GM06990 (cell line): ENCODE measurements at regions not wholly inside any gene's neighbourhood (a gene's known extent, or its start where the extent isn't known, plus 50 kb on each side); places are given as distances from the start of the nearest gene placed in this dataset.

Experiments used
- DNase-seq: peaks from one replicate; pipeline ENCODE4 v3.0.0-alpha.2; 2011; ENCODE audit not compliant: insufficient read length; ENCODE audit errors: extremely low read depth
- H3K27me3 ChIP-seq: replicated peaks from 2 replicates; pipeline ENCODE4 v1.6.0; 2011; ENCODE audit warnings: low read length; ENCODE audit not compliant: control insufficient read depth, insufficient read depth
- H3K36me3 ChIP-seq: 2 replicates; pipeline ENCODE4 v1.5.1; 2011; ENCODE audit warnings: low read length; ENCODE audit not compliant: control insufficient read depth, insufficient read depth
- H3K4me3 ChIP-seq: replicated peaks from 2 replicates; pipeline ENCODE4 v1.5.1; 2011; ENCODE audit warnings: low read depth, mild to moderate bottlenecking, control low read depth, low read length
- TF ChIP-seq, protein P1 (sequence below): IDR thresholded peaks from 2 replicates; pipeline ENCODE4 v1.5.1; 2011; ENCODE audit warnings: low read length, control low read depth, mild to moderate bottlenecking, inconsistent platforms; ENCODE audit not compliant: insufficient read depth, poor library complexity, severe bottlenecking

DNA sequence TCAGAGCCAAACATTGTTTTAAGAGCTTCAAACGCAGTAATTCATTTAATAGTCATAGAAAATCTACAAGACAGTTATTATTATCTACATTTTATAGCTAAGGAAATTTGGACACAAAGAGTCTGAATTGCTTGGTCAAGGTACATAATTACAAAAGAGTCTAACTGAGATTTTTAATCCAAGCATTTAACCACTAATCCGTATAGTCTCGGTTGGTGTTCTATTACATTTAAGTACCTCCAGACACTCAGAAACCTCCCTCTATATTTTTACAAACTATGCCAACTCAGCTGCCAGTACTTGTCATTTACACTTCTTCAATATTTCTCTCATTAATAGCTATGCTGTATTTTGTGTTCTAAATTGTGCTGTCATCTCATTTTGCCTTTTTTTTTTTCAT lies 240.2 kb upstream of the PLSCR5 start:
- no peak for DNase-seq
- TF ChIP-seq, protein P1, sequence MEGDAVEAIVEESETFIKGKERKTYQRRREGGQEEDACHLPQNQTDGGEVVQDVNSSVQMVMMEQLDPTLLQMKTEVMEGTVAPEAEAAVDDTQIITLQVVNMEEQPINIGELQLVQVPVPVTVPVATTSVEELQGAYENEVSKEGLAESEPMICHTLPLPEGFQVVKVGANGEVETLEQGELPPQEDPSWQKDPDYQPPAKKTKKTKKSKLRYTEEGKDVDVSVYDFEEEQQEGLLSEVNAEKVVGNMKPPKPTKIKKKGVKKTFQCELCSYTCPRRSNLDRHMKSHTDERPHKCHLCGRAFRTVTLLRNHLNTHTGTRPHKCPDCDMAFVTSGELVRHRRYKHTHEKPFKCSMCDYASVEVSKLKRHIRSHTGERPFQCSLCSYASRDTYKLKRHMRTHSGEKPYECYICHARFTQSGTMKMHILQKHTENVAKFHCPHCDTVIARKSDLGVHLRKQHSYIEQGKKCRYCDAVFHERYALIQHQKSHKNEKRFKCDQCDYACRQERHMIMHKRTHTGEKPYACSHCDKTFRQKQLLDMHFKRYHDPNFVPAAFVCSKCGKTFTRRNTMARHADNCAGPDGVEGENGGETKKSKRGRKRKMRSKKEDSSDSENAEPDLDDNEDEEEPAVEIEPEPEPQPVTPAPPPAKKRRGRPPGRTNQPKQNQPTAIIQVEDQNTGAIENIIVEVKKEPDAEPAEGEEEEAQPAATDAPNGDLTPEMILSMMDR, result no peak
- Histone ChIP-seq H3K4me3 (no peak overlapping the region), H3K27me3 (no peaks in the 10 kb centered on the region), H3K36me3 (no peaks in the 10 kb centered on the region)

DNA sequence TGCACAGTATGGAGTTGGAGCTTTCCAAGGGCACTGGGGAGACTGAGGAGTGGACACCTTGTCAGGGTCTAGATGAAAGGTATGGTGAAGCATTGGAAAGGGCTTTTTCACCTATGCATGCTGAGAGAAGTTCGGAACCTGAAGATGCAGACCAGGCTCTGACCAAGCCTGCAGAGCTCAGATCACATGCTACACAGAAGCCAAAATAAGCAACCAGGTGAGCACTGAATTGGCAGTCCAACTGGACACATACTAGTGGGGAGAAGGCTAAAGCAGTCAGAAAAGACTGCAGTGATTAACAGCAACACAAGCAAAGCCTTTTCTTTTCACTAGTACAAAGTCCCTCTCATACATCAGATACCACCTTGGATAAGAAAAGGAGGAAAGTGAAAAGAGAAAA lies 238.3 kb upstream of the PLSCR5 start:
- DNase-seq, result no peak
- Histone ChIP-seq H3K4me3 (no peak overlapping the region), H3K27me3 (no peaks in the 10 kb centered on the region), H3K36me3 (no peaks in the 10 kb centered on the region)
- TF ChIP-seq, protein P1, result no peak

DNA sequence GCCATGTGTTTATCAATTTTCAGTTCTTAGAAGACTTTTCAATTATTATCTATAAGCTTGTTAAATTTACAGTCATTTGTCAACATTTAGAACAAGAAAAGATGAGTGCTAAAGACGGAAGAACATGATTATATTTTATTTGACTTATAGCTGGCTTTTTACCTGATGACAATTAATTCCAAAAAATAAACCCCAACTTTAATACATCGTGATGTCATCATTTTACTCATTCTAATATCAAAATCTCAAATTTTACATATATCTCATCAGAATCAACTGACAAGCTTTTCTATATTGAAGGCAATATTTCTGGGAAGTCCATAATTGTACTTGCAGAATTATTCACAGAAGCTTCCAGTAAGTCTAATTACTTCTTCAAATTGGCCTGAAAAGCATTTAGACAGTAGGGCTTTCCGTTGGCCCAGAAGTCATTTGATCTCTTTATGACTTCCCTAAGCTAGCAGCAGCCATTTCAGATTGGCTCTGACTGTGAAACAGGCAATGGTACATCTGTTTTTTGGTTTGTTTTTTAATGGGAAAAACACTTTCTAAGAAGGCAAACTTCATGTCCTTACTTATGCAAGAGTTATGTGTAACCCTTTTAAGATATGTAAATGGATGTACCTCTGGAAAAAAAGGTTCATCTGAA lies 234.7 kb upstream of the PLSCR5 start:
- Histone ChIP-seq H3K36me3 (no peaks in the 10 kb centered on the region), H3K27me3 (no peaks in the 10 kb centered on the region), H3K4me3 (no peak overlapping the region)
- TF ChIP-seq, protein P1, result no peak
- DNase-seq, result no peak

DNA sequence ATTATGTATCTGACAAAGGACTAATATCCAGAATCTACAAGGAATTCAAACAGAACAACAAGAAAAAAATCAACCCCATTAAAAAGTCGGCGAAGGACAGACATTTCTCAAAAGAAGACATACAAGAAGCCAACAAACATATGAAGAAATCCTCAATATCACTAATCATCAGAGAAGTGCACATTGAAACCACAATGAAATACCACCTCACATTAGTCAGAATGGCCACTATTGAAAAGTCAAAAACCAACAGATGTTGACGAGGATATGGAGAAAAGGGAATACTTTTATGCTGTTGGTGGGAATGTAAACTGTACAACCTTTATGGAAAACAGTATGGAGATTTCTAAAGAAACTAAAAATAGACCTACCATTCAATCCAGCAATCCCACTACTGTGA lies 233.1 kb upstream of the PLSCR5 start:
- H3K36me3 ChIP-seq, result no peaks in the 10 kb centered on the region
- H3K4me3 ChIP-seq, result no peak overlapping the region
- TF ChIP-seq, protein P1, result no peak
- no peak for DNase-seq
- H3K27me3 ChIP-seq, result no peaks in the 10 kb centered on the region

DNA sequence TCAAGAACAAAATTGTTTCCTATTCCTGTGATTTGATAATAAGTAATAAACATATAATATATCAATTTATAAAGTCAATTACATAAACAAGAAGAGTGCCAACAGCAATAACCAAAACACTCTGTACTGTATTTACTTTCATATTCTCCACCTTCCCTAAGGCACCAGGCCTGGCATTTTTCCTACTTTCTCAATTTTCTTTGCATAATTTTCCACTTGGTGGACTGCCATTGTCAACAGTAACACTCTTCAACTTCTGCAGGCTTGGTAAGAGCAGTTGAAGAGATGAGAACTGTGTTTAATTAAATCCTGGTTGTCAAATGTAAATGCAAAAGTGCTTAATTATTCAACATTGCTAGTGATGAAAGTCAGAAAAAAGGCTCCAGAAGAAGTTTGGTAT lies 229.8 kb upstream of the PLSCR5 start:
- TF ChIP-seq, protein P1, result no peak
- Histone ChIP-seq H3K27me3 (no peaks in the 10 kb centered on the region), H3K36me3 (no peaks in the 10 kb centered on the region), H3K4me3 (no peak overlapping the region)
- no peak for DNase-seq
